Fibroblast of lung (primary cell): ENCODE measurements at regions not wholly inside any gene's neighbourhood (a gene's known extent, or its start where the extent isn't known, plus 50 kb on each side); places are given as distances from the start of the nearest gene placed in this dataset.
A peak's percentile ranks its signal among the peaks of the same experiment; 100 is the strongest.

Experiments
- DNase-seq, 2 donors: peaks; one replicate each; pipeline versions ENCODE4 v3.0.0 to v3.0.0-alpha.2; 2010; ENCODE audit warnings: low read depth in 2 of 2
- H2AFZ ChIP-seq: 2 replicates; pipeline ENCODE4 v1.5.1; 2012; ENCODE audit warnings: low read length, control low read depth, inconsistent platforms
- H3K27ac ChIP-seq: 2 replicates; pipeline ENCODE4 v1.5.1; 2011; ENCODE audit warnings: low read length, control low read depth; ENCODE audit not compliant: insufficient read depth
- H3K27me3 ChIP-seq: 2 replicates; pipeline ENCODE4 v1.5.1; 2011; ENCODE audit warnings: mild to moderate bottlenecking, low read length; ENCODE audit not compliant: control insufficient read depth, insufficient read depth
- H3K36me3 ChIP-seq: 2 replicates; pipeline ENCODE4 v1.5.1; 2011; ENCODE audit warnings: low read length; ENCODE audit not compliant: control insufficient read depth, insufficient read depth
- H3K4me1 ChIP-seq: 2 replicates; pipeline ENCODE4 v1.5.1; 2011; ENCODE audit warnings: low read length; ENCODE audit not compliant: control insufficient read depth, insufficient read depth; ENCODE audit errors: extremely low read depth
- H3K4me2 ChIP-seq: 2 replicates; pipeline ENCODE4 v1.5.1; 2011; ENCODE audit warnings: low read length, control low read depth; ENCODE audit not compliant: insufficient read depth; ENCODE audit errors: extremely low read depth
- H3K4me3 ChIP-seq, 4 experiments: fragments of 200-600 bp in 1 of 4; sonication (generic) in 1 of 4; replicated peaks in 1 of 4; 2 replicates each; pipeline ENCODE4 v1.5.1; 2011 to 2016; ENCODE audit warnings: low read length in 4 of 4, low read depth in 3 of 4, mild to moderate bottlenecking in 3 of 4, control low read depth in 2 of 4, inconsistent platforms in 1 of 4, mixed read lengths in 1 of 4; ENCODE audit not compliant: insufficient read depth in 1 of 4; ENCODE audit errors: control extremely low read depth in 1 of 4
- H3K79me2 ChIP-seq: 2 replicates; pipeline ENCODE4 v1.5.1; 2012; ENCODE audit warnings: mild to moderate bottlenecking, low read length, inconsistent platforms; ENCODE audit not compliant: control insufficient read depth, insufficient read depth
- H3K9ac ChIP-seq: 2 replicates; pipeline ENCODE4 v1.5.1; 2011; ENCODE audit warnings: mild to moderate bottlenecking, low read length, control low read depth; ENCODE audit not compliant: insufficient read depth
- H3K9me3 ChIP-seq: 2 replicates; pipeline ENCODE4 v1.5.1; 2012; ENCODE audit warnings: low read depth, low read length; ENCODE audit not compliant: control insufficient read depth, insufficient read depth
- H4K20me1 ChIP-seq: 2 replicates; pipeline ENCODE4 v1.5.1; 2011; ENCODE audit warnings: low read length; ENCODE audit not compliant: control insufficient read depth, insufficient read depth; ENCODE audit errors: extremely low read depth
- EZH2 ChIP-seq: IDR thresholded peaks from 2 replicates; pipeline ENCODE4 v1.5.1; 2012; ENCODE audit warnings: low read length, control low read depth, mild to moderate bottlenecking; ENCODE audit errors: missing control alignments
- TF ChIP-seq, protein P1 (sequence below), 2 donors: IDR thresholded peaks in 1 of 2; conservative IDR thresholded peaks in 1 of 2; 1 replicate in 1 of 2; 2 replicates in 1 of 2; pipeline ENCODE4 v1.5.1; 2011 to 2012; ENCODE audit warnings: low read length in 2 of 2, control low read depth in 1 of 2, inconsistent platforms in 1 of 2, low read depth in 1 of 2, mild to moderate bottlenecking in 1 of 2

DNA sequence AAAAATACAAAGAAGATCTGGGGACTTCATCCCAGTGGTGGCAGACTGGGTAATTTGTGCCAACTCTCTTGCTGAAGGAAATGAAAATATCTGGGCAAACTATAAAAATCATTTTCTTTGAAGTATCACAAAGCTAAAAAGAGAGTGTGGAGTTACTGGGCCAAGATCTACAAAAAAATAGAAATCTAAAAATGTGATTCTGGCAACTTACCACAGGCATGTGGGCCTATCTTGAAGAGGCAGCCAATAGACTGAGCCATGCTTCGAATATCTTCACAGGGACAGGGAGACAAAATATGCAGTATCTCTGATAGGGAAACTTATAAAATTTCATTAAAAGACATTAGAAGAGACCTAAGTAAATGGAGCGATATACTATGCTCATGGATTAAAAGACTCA lies 168.8 kb downstream of the RCHY1 start:
- Histone ChIP-seq H3K79me2 (no peaks in the 10 kb centered on the region), H4K20me1 (no peaks in the 10 kb centered on the region), H3K36me3 (no peaks in the 10 kb centered on the region), H3K4me3 (no peak overlapping the region), H3K9me3 (no peaks in the 10 kb centered on the region), H3K4me1 (no peaks in the 10 kb centered on the region), H3K27ac (peak overlapping the region; percentile 37), H3K4me2 (no peak overlapping the region), H3K27me3 (no peaks in the 10 kb centered on the region), H2AFZ (no peak overlapping the region), H3K9ac (no peak overlapping the region)
- TF ChIP-seq EZH2 = no peak
- TF ChIP-seq, protein P1, sequence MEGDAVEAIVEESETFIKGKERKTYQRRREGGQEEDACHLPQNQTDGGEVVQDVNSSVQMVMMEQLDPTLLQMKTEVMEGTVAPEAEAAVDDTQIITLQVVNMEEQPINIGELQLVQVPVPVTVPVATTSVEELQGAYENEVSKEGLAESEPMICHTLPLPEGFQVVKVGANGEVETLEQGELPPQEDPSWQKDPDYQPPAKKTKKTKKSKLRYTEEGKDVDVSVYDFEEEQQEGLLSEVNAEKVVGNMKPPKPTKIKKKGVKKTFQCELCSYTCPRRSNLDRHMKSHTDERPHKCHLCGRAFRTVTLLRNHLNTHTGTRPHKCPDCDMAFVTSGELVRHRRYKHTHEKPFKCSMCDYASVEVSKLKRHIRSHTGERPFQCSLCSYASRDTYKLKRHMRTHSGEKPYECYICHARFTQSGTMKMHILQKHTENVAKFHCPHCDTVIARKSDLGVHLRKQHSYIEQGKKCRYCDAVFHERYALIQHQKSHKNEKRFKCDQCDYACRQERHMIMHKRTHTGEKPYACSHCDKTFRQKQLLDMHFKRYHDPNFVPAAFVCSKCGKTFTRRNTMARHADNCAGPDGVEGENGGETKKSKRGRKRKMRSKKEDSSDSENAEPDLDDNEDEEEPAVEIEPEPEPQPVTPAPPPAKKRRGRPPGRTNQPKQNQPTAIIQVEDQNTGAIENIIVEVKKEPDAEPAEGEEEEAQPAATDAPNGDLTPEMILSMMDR (conservative IDR thresholded peaks at IDR 0.05 in 1 of 2, IDR thresholded peaks at IDR 0.05 in 1 of 2; ENCODE audit: low read depth in 1 of 2, low read length in 2 of 2) = no peak
- DNase-seq = peak; percentile 11 to 66

- Histone ChIP-seq H3K9me3 (no peaks in the 10 kb centered on the region), H3K4me3 (no peak overlapping the region), H3K9ac (no peak overlapping the region), H4K20me1 (no peaks in the 10 kb centered on the region), H3K27ac (peak overlapping the region; percentile 37), H3K36me3 (no peaks in the 10 kb centered on the region), H2AFZ (no peak overlapping the region), H3K79me2 (no peaks in the 10 kb centered on the region), H3K4me1 (no peaks in the 10 kb centered on the region), H3K27me3 (no peaks in the 10 kb centered on the region), H3K4me2 (peak overlapping the region; percentile 37)
- peak; percentile 31 to 90 for DNase-seq
- TF ChIP-seq EZH2 = no peak
- TF ChIP-seq, protein P1 (conservative IDR thresholded peaks at IDR 0.05 in 1 of 2, IDR thresholded peaks at IDR 0.05 in 1 of 2; ENCODE audit: low read depth in 1 of 2, low read length in 2 of 2) = no peak
Measured at GRCh38 chr4:75344915-75345314, 169.3 kb downstream of the RCHY1 start.

- no peak overlapping the region for H3K4me2 ChIP-seq
- TF ChIP-seq, protein P1 (conservative IDR thresholded peaks at IDR 0.05 in 1 of 2, IDR thresholded peaks at IDR 0.05 in 1 of 2; ENCODE audit: low read depth in 1 of 2, low read length in 2 of 2) = no peak
- no peak for TF ChIP-seq EZH2
- H3K27ac ChIP-seq = no peak overlapping the region
- peaks cover 4% of the 10 kb centered on the region for H3K4me1 ChIP-seq
- no peaks in the 10 kb centered on the region for H3K79me2 ChIP-seq
- no peak overlapping the region for H3K9ac ChIP-seq
- H4K20me1 ChIP-seq = no peaks in the 10 kb centered on the region
- H3K9me3 ChIP-seq = no peaks in the 10 kb centered on the region
- H3K36me3 ChIP-seq = no peaks in the 10 kb centered on the region
- no peaks in the 10 kb centered on the region for H3K27me3 ChIP-seq
- H2AFZ ChIP-seq = no peak overlapping the region
- H3K4me3 ChIP-seq = no peak overlapping the region
- peak in 1 of 2 donors; percentile 67 for DNase-seq
Measured at GRCh38 chr4:75343333-75343732, 170.9 kb downstream of the RCHY1 start.
